GM12865 (cell line): ENCODE measurements at regions not wholly inside any gene's neighbourhood (a gene's known extent, or its start where the extent isn't known, plus 50 kb on each side); places are given as distances from the start of the nearest gene placed in this dataset.

Source experiments
- DNase-seq: peaks from one replicate; pipeline ENCODE4 v3.0.0; 2010; ENCODE audit warnings: low read depth
- H3K4me3 ChIP-seq: 2 replicates; pipeline ENCODE4 v1.5.1; 2011; ENCODE audit warnings: mild to moderate bottlenecking, low read depth, low read length, control low read depth
- TF ChIP-seq, protein P1 (sequence below): IDR thresholded peaks from 2 replicates; pipeline ENCODE4 v1.5.1; 2011; ENCODE audit warnings: low read length, control low read depth, low read depth, inconsistent platforms; ENCODE audit not compliant: insufficient read depth; ENCODE audit errors: missing control alignments

DNA sequence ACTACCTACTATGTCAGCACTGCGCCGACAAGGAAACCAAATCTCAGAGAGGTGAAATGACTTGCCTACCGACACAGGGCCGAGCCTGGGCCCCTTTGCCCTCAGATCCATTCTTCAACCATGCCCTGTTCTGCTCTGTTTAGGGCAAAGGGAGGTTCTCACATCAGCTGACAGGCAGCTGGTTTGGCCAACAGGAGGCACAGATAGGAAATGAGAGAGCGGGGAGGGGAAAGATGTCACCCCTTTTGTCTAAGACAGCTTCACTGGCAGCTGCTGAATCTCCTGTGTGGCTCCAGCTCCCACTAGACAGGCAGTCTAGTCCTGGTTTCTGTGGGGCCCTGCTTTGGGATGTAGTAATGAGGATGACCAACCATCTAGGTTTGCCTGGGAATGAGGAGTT is 158.7 kb downstream of the TMEM200A start:
- DNase-seq = peak; percentile 36
- TF ChIP-seq, protein P1, sequence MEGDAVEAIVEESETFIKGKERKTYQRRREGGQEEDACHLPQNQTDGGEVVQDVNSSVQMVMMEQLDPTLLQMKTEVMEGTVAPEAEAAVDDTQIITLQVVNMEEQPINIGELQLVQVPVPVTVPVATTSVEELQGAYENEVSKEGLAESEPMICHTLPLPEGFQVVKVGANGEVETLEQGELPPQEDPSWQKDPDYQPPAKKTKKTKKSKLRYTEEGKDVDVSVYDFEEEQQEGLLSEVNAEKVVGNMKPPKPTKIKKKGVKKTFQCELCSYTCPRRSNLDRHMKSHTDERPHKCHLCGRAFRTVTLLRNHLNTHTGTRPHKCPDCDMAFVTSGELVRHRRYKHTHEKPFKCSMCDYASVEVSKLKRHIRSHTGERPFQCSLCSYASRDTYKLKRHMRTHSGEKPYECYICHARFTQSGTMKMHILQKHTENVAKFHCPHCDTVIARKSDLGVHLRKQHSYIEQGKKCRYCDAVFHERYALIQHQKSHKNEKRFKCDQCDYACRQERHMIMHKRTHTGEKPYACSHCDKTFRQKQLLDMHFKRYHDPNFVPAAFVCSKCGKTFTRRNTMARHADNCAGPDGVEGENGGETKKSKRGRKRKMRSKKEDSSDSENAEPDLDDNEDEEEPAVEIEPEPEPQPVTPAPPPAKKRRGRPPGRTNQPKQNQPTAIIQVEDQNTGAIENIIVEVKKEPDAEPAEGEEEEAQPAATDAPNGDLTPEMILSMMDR = no peak
- H3K4me3 ChIP-seq = no peak overlapping the region

DNA sequence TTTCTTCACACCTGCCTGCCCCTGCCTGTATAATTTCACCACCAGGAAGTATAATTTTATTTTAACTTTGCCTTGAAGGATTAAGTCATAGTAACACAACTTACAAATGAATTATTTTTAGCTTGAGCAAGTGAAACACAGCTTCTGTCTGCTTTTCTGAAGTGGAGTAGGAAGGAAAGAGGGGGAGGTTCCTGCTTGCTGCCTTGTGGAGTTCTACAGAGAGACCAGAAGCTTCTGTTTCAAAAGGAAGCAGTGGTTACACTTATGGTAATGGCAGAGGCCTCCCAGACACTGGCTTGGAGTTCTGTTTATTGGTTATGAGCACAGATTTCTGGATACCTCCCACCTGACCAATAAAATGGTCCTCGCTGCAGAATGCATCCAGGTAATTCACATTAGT is 159.6 kb downstream of the TMEM200A start:
- peak; percentile 46 for DNase-seq
- H3K4me3 ChIP-seq = no peak overlapping the region
- TF ChIP-seq, protein P1 = no peak

GRCh38 chr6:130526466-130526865 is 160.6 kb downstream of the TMEM200A start:
- peak; percentile 21 for DNase-seq
- TF ChIP-seq, protein P1 = no peak
- H3K4me3 ChIP-seq = no peak overlapping the region

DNA sequence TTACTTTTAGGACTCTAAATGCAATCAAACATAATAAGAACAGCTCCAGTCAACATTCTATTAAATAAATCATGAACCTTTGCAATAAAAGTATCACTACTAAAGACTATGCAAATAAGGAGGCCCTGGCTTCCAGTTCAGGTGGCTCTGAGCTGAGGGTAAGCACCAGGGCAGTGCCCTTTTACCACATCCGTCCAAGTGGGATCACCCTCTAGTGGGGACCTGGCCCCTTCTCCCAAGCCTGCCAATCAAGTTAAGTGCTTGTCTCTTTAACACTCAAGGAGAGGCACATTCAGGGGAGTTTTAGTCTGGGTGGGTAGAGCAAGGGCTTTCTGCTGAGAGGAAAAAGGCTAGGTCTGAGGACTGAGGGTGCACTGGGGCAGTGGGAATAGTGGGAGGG is 161.4 kb downstream of the TMEM200A start:
- no peak overlapping the region for H3K4me3 ChIP-seq
- TF ChIP-seq, protein P1 = no peak
- peak; percentile 22 for DNase-seq

DNA sequence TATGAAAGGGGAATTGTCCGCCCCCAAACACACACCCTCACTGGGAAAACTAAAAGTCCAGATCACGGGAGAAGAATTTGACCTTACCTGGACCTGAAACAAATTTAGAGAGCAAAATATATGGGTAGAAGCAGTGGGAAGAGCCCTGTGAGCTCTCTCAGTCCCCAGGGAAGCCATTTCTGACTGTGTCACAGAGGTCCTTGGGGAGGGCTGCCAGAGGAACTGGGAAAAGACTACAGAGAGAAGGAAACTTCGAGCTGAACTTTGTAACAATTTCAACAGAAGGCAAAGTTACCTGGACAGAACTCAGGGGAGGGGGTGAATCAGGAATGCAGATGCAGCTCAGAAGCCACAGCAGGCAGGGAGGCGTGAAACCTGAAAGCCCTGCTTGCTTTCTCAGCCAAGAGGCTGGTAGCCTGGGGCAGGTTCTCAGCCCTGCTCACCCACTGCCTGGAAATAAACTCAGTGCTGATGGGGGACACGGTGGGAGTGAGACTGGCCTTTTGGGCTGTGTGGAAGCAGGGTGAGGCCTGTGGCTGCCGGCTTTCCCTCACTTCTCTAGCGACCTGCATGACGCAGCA is 163.8 kb downstream of the TMEM200A start:
- DNase-seq = no peak
- no peak overlapping the region for H3K4me3 ChIP-seq
- TF ChIP-seq, protein P1 = no peak

GRCh38 chr6:130534627-130535026 is 168.8 kb downstream of the TMEM200A start:
- DNase-seq = no peak
- TF ChIP-seq, protein P1 = no peak
- H3K4me3 ChIP-seq = no peak overlapping the region

GRCh38 chr6:130535242-130535641 is 169.4 kb downstream of the TMEM200A start:
- no peak for DNase-seq
- TF ChIP-seq, protein P1 = no peak
- H3K4me3 ChIP-seq = no peak overlapping the region
